Activated naive CD8-positive, alpha-beta T cell treated with anti-CD3 and anti-CD28 coated beads for 36 hours (primary cell): ENCODE measurements at regions not wholly inside any gene's neighbourhood (a gene's known extent, or its start where the extent isn't known, plus 50 kb on each side); places are given as distances from the start of the nearest gene placed in this dataset.

Experiments
- DNase-seq: peaks from one replicate; pipeline ENCODE4 v3.0.0; 2021
- H3K27ac Mint-ChIP-seq: one replicate; pipeline ENCODE4 v1.8.0; 2022; ENCODE audit warnings: mild to moderate bottlenecking, moderate library complexity, mixed read lengths
- H3K27me3 Mint-ChIP-seq: one replicate; pipeline ENCODE4 v1.8.0; 2022; ENCODE audit warnings: mild to moderate bottlenecking, mixed read lengths
- H3K36me3 Mint-ChIP-seq: one replicate; pipeline ENCODE4 v1.8.0; 2021; ENCODE audit warnings: mild to moderate bottlenecking, mixed read lengths
- H3K4me1 Mint-ChIP-seq: one replicate; pipeline ENCODE4 v1.8.0; 2021; ENCODE audit warnings: mixed read lengths
- H3K4me3 Mint-ChIP-seq: one replicate; pipeline ENCODE4 v1.8.0; 2022; ENCODE audit warnings: mild to moderate bottlenecking, moderate library complexity, mixed read lengths
- H3K9me3 Mint-ChIP-seq: one replicate; pipeline ENCODE4 v1.8.0; 2022; ENCODE audit warnings: mixed read lengths

- peaks cover 8% of the 10 kb centered on the region for H3K9me3 Mint-ChIP-seq
- peaks cover 36% of the 10 kb centered on the region for H3K4me1 Mint-ChIP-seq
- H3K36me3 Mint-ChIP-seq: peaks cover 8% of the 10 kb centered on the region
Measured at GRCh38 chr1:108043707-108044106, 78.7 kb upstream of the VAV3 start.

DNA sequence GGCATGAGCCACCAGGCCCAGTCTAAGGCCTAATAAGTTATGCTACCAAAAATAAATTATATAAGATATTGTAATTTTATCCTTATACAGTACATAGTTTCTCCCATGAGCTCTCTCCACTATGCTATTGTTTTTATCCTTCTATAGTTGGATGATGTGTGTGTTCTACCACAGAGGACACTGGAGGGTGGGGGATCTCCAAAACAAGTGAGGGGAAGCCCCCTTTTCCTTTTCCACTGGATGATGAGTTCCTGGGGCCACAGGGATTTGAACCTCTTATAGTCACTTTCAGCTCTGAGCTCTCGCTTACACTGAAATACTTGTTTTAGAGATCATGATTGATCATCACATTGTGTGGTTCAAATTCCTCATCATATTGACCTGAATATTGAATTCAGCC, 77.6 kb upstream of the VAV3 start:
- Mint-ChIP-seq H3K36me3 (peaks cover 5% of the 10 kb centered on the region), H3K9me3 (peaks cover 6% of the 10 kb centered on the region), H3K4me3 (no peak overlapping the region), H3K27me3 (no peaks in the 10 kb centered on the region), H3K27ac (peak overlapping the region; percentile 65), H3K4me1 (peaks cover 36% of the 10 kb centered on the region)
- DNase-seq: no peak

More at GRCh38 chr1:108043707-108044106, 78.7 kb upstream of the VAV3 start:
- no peak overlapping the region for H3K27ac Mint-ChIP-seq
- no peak overlapping the region for H3K4me3 Mint-ChIP-seq
- no peak for DNase-seq
- no peaks in the 10 kb centered on the region for H3K27me3 Mint-ChIP-seq

GRCh38 chr1:108041360-108042142, 76.6 kb upstream of the VAV3 start:
- peak overlapping the region; percentile 19 for H3K4me3 Mint-ChIP-seq
- H3K4me1 Mint-ChIP-seq: peaks cover 36% of the 10 kb centered on the region
- H3K27me3 Mint-ChIP-seq: no peaks in the 10 kb centered on the region
- H3K36me3 Mint-ChIP-seq: peaks cover 5% of the 10 kb centered on the region
- H3K27ac Mint-ChIP-seq: peak overlapping the region; percentile 73
- H3K9me3 Mint-ChIP-seq: peaks cover 6% of the 10 kb centered on the region
- peak; percentile 10 for DNase-seq

- Mint-ChIP-seq H3K27me3 (no peaks in the 10 kb centered on the region), H3K4me1 (peaks cover 20% of the 10 kb centered on the region), H3K4me3 (no peak overlapping the region), H3K9me3 (peaks cover 6% of the 10 kb centered on the region), H3K27ac (no peak overlapping the region), H3K36me3 (peaks cover 5% of the 10 kb centered on the region)
- DNase-seq: no peak
Measured at GRCh38 chr1:108038653-108039236, 73.8 kb upstream of the VAV3 start.

GRCh38 chr1:108036796-108037562, 72.0 kb upstream of the VAV3 start:
- Mint-ChIP-seq H3K27ac (no peak overlapping the region), H3K4me3 (no peak overlapping the region), H3K27me3 (no peaks in the 10 kb centered on the region), H3K4me1 (peaks cover 9% of the 10 kb centered on the region), H3K9me3 (peaks cover 2% of the 10 kb centered on the region), H3K36me3 (peaks cover 5% of the 10 kb centered on the region)
- DNase-seq: no peak

DNA sequence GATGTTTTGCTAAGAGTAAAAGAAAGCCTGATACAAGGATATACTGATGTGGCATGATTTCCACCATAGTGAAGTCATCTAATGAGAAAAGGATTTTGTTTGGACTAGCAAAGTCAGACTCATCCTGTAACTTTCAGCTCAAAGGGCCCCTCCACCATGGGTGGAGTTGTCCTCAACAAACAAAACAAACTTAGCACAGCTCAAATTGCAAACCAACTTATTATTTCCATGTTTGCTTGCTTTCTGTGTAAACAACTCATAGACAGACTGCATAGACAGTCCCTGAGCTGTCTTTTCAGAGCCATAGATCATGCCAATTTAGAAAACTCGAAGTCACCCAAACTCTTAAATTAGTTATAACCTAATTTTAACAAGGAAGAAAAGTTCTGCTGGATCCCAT, 69.4 kb upstream of the VAV3 start:
- H3K27me3 Mint-ChIP-seq: no peaks in the 10 kb centered on the region
- H3K4me3 Mint-ChIP-seq: no peak overlapping the region
- peaks cover 3% of the 10 kb centered on the region for H3K4me1 Mint-ChIP-seq
- no peaks in the 10 kb centered on the region for H3K36me3 Mint-ChIP-seq
- H3K27ac Mint-ChIP-seq: no peak overlapping the region
- no peak for DNase-seq
- H3K9me3 Mint-ChIP-seq: no peaks in the 10 kb centered on the region

- Mint-ChIP-seq H3K27ac (no peak overlapping the region), H3K4me3 (no peak overlapping the region), H3K36me3 (no peaks in the 10 kb centered on the region), H3K9me3 (no peaks in the 10 kb centered on the region), H3K27me3 (no peaks in the 10 kb centered on the region), H3K4me1 (no peaks in the 10 kb centered on the region)
- no peak for DNase-seq
Measured at GRCh38 chr1:108033550-108033951, 68.6 kb upstream of the VAV3 start.

- DNase-seq: no peak
- H3K27ac Mint-ChIP-seq: no peak overlapping the region
- no peaks in the 10 kb centered on the region for H3K36me3 Mint-ChIP-seq
- H3K27me3 Mint-ChIP-seq: no peaks in the 10 kb centered on the region
- H3K4me3 Mint-ChIP-seq: no peak overlapping the region
- peaks cover 3% of the 10 kb centered on the region for H3K4me1 Mint-ChIP-seq
- no peaks in the 10 kb centered on the region for H3K9me3 Mint-ChIP-seq
Measured at GRCh38 chr1:108028841-108029388, 63.9 kb upstream of the VAV3 start.

DNA sequence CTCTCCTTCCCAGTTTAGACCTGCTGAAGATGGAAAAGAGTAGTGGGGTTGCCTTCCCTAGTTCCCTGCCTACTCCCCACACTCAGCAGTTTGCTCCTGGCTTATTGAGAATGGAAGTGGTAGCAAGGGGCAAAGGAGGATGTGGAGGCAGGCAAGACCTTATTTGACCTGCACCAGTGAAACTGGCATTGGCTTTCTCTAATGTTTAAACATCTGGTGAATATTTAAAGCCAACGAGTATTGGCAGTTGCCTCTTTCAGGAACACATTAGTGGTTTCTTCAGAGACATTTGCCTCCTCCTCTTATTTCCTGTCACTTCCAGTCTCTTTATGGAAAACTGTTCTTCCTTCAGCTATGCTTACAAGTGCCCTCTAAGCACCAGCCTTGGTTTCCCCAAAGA, 62.4 kb upstream of the VAV3 start:
- DNase-seq: no peak
- peaks cover 3% of the 10 kb centered on the region for H3K4me1 Mint-ChIP-seq
- H3K9me3 Mint-ChIP-seq: no peaks in the 10 kb centered on the region
- H3K27me3 Mint-ChIP-seq: no peaks in the 10 kb centered on the region
- H3K27ac Mint-ChIP-seq: no peak overlapping the region
- H3K4me3 Mint-ChIP-seq: no peak overlapping the region
- no peaks in the 10 kb centered on the region for H3K36me3 Mint-ChIP-seq

DNA sequence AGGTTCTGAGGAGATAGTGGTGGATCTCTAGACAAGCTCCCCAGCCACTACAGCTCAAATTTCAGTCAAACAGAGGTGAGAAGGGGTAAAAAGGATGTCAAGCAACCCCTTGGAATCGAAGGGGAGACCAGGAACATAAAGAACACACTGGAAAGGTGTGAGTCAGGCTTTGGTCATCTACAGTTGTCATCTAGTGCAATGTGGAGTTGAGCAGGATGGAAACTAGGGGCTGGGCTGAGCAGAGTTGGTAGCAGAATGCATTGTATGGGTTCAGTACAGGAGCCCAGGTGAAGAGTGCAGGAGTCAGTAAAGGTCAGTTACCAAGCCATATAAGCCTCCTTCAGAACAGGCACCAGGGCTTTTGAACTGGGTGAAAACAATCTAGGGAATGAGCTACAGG, 52.7 kb upstream of the VAV3 start:
- peaks cover 5% of the 10 kb centered on the region for H3K4me1 Mint-ChIP-seq
- no peaks in the 10 kb centered on the region for H3K9me3 Mint-ChIP-seq
- no peak overlapping the region for H3K27ac Mint-ChIP-seq
- no peak overlapping the region for H3K4me3 Mint-ChIP-seq
- H3K36me3 Mint-ChIP-seq: no peaks in the 10 kb centered on the region
- no peak for DNase-seq
- no peaks in the 10 kb centered on the region for H3K27me3 Mint-ChIP-seq

GRCh38 chr1:108016451-108016920, 51.5 kb upstream of the VAV3 start:
- no peak for DNase-seq
- H3K4me1 Mint-ChIP-seq: peaks cover 5% of the 10 kb centered on the region
- H3K4me3 Mint-ChIP-seq: no peak overlapping the region
- H3K27me3 Mint-ChIP-seq: no peaks in the 10 kb centered on the region
- H3K9me3 Mint-ChIP-seq: no peaks in the 10 kb centered on the region
- no peaks in the 10 kb centered on the region for H3K36me3 Mint-ChIP-seq
- no peak overlapping the region for H3K27ac Mint-ChIP-seq
